HG02623 (cell line): ENCODE measurements at regions not wholly inside any gene's neighbourhood (a gene's known extent, or its start where the extent isn't known, plus 50 kb on each side); places are given as distances from the start of the nearest gene placed in this dataset.

ENCODE experiments used
- ATAC-seq: cut with Tn5 transposase; IDR thresholded peaks from one replicate; pipeline ENCODE4 v1.9.1; 2021; ENCODE audit warnings: moderate library complexity; ENCODE audit not compliant: unreplicated experiment

DNA sequence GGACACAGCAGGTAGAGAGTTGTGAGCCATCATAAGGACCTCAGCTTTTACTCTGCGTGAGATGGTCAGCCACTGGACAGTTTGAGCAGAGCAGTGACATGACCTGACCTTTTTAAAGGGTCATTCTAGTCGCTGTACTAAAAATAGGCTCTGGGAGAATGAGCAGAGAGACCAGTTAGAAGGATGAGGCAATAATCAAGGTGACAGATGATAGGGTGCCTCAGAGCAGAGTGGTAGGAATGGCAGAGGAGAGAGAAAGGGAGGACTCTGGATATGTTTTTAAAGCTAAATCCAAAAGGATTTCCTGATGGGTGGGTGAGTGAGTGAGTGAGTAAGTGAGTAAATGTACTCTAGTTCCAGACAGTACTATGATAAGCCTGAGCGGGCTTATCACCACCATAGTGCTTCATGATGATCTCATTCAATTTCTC is 83.6 kb upstream of the ARHGAP5 start:
- ATAC-seq, result no peak

DNA sequence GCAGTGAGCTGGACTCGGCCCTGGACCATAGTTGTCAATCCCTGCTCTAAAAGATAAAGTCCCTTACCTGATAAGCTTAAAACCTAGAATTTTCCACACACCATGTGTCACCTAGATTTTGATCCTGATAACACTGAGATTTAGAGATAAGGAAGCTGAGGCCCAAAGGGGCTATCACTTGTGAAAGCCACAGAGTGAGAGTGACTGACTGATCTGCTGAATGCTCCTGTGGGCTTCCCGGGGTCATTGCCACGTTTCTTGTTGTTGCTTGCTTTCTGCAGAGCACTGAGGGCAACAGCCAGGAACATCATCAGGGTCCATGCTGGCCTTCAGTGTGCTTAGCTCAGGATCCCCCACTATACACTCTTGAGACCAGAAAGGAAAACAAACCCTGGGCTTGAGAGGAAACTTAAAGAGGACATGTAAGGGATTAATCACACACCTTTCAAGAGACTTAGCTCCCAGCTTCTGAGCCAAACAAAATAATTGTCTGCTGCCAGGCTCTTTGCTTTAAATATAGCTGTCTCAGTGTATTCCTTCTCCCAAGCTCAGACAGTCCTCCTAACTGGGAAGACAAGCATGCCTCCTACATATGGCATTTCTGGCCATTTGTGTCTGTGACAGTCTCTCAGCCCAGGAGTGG is 82.6 kb upstream of the ARHGAP5 start:
- no peak for ATAC-seq

DNA sequence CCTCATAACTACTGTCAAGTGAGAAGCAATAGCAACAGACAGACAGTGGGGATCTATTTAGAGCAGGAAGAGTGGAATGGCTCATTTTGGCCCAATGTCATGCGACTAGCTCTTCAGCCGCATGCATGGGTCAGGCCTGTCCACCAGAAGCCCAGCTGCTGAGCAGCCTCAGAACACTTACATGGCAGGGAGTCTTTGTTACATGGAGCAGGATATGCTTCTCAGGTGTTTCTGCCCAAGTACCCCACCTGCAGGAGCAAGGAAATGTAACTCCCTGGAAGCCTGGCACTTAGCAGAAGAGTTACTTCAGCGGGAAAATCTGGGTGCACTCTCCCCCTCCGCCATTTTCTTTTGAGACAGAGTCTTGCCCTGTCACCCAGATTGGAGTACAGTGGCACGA is 73.5 kb upstream of the ARHGAP5 start:
- ATAC-seq, result no peak

DNA sequence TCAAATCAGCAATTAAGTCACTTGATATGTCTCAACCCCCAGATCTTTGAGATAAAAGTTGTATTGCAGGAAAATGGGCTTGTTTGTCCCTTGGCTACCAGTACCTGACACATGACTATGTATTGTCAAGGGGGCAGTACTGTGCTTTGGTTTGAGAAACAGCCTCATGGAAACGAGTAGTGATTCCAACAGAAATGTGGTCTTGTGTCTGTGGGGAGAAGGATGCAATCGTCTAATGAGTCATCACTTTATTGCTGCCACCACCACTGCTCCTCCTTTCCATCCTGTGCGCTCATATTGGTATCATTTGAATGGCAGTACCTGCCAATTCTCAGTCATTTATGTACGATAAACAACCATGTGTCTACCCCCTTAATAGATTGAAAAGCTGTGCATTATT is 72.8 kb upstream of the ARHGAP5 start:
- no peak for ATAC-seq

DNA sequence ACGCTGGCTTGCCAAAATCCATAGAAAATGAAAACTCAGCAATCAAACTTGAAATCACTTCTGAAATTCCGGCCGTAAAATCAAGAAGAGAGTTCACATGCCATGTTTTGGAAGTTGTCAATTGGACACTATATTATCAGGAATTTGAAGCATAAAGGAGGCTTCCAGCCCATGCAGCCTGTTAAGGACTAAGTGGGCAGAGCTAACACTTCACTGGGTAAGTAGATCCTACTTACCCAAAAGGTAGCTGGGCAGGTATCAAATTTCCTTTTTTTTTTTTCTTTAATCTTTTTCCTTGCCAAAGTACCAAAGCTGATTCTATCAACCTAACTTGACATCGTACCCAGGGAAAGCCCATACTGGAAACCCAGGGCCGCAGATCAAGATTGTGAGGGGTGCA is 71.5 kb upstream of the ARHGAP5 start:
- ATAC-seq, result no peak

DNA sequence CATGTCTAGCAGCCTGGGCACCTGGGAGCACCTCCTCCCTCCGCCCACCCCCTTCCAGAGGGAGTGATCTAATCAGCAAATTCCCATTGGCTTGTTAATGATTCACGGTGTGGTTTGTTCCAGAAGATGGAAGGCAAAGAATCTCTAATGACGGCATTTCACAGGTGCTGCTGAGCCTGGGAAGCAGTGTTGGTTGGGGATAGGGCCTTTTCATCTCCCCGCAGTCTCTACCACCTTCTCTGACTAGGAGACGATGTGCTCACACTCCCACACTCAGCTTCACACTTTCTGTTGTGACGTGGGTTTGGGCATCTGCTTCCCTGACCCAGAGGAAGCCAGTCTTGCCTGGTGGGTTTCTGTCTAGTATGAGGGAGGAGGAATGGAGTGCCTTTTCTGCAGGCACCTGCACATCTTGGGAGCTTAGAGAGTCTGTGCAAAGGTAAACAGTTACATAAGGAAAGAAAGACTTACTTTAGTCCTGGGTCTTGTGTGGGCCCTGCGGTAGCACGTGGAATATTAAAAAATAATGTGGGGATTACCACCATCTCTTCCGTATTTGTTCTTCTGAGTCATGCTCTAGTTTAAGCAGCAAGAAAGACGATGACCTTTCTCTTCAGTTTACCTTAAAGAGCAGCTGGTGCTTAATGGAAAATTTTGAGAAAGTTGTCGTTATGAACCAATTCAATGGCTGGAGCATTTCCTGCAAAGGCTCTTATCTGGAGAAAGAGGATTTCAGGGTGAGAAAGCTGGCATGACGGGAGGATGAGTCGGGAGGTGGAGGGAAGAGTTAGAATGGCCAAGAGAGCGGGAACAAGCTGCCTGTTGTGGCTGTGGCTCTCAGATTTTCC is 70.6 kb upstream of the ARHGAP5 start:
- no peak for ATAC-seq

DNA sequence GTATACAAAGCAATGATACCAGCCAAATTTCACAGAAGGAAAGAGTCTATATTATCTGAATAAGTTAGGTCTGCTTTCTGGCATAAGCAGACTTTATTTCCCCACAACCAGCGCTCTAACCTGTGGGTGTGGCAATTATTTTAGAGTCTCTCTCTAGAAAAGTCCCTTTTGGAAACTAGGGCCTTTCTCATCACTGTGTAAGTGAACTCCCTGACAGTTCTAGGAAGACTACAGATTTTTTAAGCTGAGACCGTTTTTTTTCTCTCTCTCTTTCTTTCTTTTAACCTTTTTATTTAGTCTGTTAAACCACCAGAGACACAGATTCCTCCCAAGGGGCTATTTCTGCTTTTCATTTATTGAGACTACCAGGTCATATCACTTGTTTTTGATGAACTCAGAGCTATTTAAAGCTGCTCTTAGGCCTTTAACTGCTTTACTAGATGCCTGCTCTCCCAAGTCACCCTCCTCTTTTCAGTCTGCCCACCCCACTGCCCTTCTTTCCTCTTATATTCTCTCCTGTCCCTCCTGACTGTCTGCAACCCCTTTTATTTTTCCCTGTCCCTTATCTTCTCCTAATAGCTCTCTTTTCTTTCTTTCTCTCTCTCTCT is 69.2 kb upstream of the ARHGAP5 start:
- ATAC-seq, result no peak

DNA sequence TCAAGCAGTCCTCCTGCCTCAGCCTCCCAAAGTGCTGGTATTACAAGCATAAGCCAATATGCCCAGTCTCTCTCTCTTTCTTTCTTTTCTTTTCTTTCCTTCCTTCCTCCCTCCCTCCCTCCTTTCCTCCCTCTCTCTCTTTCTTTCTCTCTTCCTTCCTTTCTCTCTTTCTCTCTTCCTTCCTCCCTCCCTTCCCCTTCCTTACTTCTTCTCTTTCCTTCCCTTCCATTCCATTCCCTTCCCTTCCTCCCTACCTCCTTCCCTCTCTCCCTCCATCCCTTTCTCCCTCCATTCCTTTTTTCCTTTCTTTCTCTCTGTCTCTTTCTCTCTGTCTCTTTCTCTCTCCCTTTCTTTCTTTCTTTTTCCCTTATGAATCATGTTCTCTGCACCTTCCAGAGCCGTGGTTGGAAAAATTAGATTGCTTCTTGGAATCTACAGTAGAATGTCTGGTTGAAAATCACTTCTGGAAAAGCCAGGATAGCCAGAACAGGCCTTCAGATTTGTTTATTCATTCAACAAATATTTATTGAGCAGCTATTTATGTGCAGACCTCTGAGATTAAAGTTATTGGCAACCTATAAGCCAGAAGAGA is 68.4 kb upstream of the ARHGAP5 start:
- ATAC-seq, result no peak

DNA sequence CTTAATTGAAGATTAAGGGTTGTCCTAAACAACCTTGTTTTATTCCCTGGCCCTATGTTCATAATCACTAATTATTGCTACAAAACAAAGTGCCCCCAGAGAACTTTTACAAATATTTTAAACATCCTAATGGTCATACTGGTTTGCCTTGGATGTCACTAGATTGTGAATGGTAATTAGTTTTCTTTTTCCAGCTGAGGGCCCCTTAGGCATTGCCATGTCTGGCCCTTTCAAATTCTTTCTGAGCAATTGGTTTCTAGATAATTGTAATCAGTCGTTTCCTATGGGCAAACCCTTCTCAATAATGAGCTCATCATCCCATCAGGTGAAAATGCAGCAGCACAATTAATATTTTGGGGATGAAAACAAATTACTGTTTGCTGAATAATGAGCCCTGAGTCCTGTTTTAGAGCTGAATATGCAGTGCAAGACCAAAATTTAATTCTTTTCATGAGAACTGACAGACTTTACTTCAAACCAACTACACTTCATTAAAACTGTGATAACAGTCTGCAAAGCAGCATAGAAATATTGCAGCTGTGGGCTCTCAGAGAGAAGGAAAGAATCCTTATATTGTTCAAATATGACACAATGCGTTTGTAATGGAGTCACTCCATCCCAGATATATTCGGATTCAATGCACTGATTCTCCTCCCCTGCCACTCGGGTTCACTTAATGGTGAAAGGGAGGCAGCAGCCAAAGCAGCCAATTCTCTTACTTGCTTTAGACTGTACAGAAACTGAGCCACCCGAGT is 67.7 kb upstream of the ARHGAP5 start:
- no peak for ATAC-seq

DNA sequence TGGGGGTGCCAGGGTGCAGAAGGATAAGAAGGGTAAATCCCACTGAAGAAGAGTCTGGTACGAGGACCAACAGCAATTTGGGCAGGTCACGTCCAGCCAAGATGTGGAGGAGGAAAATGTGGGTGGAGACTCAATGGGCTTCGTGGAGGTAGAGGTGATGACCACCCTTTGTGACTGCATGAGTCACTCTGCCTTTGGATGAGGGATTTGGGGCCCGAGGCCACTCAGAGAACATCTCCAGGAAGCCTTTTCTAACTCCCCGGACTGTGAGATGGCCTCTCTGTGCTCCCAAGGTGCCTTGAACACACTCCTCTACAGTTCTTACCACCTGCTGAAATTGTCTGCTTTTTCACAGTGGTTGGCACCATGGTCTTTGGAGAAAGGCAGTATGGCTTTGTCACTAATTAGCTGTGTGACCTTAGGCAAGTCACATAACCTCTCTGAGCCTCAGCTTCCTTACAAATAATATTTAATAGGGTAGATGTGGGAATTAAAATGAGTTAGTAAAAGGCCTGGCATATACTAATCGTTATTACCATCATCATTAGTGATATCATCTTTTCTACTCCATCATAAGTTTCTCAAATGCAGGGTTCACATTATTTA is 67.0 kb upstream of the ARHGAP5 start:
- ATAC-seq, result no peak

DNA sequence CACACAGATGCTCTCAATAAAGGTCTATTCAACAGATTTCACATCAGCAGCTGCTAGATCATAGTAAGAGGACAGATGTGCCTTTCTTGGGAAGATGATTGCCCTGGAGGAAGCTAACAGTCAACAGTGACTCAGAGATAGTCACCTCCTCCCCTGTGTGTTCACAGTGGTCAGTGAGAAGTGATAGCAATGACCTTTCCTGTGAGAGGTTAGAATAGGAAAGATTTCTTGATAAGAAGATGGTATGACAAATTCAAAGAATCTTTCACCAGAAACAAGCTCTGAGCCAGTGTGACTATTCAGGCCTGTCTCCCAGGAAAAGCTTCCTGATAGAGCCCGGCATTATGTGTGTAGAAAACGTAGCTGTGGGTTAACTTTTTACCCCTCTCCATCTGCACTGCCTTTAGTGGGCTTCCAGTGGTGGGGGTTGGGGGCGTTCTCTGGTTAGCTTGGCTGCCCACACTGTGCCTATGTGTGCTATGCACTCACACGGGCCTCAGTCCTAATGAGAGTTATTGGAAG is 66.4 kb upstream of the ARHGAP5 start:
- no peak for ATAC-seq

DNA sequence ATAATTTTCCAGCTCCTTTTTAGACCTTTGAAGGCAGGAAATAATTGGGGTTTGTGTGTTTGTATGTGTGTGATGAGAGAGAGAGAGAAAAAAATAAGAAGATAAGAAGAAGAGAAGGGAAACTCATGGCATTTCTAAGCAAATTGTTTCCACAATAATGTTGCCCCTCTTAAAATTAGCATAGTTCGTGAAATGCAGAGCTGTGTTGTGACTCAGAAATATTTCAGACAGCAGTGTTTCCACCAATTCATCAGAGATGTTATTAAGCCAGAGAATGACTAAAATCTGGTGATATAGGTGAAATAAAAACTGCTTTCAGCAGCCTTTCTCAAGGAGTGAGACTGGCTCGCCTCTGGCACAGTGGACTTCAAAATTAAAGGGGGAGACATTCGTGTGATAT is 65.9 kb upstream of the ARHGAP5 start:
- no peak for ATAC-seq

DNA sequence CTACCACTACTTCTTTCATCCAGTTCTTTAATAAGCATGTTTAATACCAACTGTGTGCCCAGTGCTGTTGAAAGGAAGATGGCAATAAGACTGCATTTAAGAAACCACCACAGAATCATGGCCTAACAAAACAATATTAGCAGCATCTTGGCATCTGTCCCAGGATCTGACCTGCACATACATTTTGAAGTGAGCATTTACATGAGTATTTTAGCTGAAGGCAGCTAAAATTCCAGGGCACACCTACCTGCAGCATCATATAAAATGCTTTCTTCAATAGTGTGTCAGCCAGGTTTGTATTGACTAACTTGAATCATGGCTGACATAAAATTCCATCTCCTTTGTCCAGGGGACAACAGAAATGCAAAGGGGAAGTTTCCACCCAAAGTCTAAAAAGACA is 65.0 kb upstream of the ARHGAP5 start:
- ATAC-seq, result no peak

DNA sequence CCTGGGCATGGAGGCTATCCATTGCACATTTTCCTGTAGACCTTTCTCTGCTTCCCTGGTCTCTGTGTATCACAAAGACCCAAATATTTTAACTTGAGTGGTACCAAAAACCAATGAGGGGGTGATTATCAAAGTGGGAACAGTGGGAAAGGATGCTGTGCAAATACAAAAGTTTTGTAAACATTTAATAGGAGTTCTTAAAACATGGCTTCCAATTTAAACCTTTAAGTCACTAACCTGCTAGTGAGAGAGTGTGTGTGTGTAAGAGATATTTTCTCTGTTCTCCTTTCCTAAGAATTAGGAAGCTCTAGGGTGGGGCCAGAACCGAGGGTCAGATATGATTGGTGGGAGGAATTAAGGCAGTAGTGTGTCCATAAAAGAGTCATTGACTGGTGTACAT is 64.5 kb upstream of the ARHGAP5 start:
- no peak for ATAC-seq

DNA sequence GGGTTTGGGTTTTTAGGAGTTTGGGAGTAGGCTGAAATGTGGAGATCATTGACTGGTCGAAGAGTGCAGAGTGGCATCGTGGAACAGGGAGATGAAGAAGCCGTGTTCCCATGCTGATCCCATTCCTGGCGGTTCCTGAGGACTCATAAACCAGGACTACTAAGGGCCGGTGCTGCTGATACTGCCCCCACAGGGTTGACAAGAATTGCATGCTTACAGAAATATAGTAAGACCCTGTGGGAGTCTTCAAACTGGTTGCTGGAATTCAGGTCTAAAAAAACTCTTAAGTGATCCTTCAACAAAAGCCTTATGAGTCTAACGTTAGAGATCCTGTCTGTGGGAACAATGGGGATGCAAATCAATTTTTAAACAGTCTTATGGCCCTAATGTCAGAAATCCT is 64.0 kb upstream of the ARHGAP5 start:
- ATAC-seq, result no peak

DNA sequence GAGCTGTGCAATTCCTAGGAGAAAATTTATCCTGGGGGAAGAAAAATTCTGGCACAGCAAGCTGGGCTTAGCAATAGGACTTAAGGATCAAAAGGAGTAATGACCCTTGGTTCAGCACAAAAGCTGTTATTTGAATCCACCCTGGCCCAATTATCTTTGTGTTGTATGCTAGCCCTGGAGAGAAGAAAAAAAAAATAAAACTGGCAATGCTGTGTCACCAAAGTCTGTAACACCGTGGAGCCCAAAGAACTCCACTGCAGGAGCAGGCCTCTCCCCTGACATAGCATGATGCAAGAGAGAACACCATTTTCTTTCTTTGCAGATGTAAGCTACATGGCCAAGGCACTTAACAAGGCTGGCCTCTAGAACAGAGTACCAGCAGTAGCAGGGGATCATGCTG is 63.0 kb upstream of the ARHGAP5 start:
- ATAC-seq, result no peak

DNA sequence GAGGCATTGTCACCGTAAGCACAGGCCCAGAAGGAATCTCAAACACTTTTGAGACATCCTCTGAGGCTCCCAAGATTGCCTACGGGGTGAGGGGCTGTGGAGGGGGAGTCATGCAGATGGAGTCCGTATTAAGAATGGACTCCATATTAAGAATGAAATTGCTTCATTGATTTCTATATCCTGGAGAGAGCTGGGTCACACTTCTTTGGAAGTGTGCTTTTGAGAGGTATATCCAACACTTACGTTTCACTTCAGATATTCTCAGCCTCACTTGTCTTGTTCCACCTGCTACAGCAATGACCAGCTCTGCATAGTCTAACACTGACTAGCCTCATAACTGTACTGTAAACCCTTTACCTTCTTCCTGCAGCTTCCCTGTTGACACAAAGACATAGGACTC is 62.6 kb upstream of the ARHGAP5 start:
- ATAC-seq, result no peak

DNA sequence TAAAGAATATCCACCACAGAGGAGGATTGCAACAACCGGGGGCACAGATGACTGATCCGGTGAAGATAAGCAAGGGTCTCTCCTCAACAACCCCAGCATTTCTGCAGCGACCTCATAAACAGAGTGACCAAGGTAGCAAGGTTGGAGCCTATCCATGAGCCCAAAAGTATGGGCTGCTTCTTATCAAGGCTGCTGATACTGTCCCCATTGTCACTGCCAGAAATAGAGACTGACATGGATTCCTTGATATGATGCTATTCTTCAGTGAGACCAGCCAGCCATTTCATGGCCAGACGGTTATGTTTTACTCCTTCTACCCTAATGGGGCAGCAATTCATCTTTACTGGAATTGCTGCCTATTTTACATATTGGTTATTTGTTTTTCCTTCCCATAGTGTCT is 61.9 kb upstream of the ARHGAP5 start:
- ATAC-seq, result no peak

DNA sequence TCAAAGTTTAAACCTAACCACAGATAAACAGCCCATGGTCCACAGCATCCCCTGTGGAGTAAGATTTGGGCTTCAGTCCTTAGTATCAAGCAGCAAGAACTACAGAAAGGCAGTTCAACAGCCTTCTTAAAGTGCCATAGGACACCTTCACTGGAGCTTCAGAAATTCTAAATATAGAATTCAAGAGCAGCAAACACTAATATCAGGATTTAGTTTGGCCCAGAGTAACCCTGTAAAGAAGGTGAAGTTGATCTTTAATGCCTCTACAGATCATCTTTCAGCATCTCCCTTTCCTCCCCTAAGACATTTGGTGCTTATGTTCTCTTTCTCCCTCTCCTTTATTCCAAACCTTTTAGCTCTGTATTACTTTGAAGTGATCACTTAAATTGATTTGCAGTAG is 59.5 kb upstream of the ARHGAP5 start:
- ATAC-seq, result no peak

DNA sequence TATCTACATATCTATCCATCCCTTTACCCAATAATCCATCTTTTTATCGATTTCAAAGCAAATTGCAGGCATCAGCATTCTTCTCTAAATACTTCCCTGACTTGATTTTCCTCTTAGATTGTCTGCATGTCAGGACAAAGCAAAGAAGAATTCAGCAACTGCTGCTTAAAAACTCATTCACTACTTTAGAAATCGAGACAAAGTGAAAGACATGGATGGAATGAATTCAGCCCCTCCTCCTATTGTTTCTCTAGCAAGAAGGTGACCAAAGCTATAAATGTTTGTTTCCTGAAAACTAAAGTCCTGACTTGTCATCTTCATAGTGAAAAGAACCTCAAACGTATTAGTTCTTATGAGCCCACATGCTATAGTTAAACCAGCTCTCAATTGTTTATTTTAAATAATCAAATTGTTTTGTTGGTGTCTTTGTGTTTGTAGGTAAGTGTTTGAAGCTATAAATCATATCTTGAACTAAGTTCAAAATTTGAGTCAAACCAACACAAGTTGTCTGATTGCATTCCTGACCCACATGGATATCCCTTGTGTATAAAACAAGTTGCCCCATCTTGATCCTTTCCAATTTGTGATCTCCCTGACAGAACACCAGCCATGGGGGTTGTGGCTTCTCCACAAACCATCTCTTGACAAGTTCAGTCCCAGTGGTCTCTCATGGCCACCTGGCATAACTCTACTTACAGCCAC is 58.6 kb upstream of the ARHGAP5 start:
- no peak for ATAC-seq
